HG03342 (cell line): ENCODE measurements at regions not wholly inside any gene's neighbourhood (a gene's known extent, or its start where the extent isn't known, plus 50 kb on each side); places are given as distances from the start of the nearest gene placed in this dataset.
A peak's percentile ranks its signal among the peaks of the same experiment; 100 is the strongest.

Experiments
- ATAC-seq: cut with Tn5 transposase; IDR thresholded peaks from one replicate; pipeline ENCODE4 v1.9.1; 2021; ENCODE audit warnings: mild to moderate bottlenecking, moderate library complexity; ENCODE audit not compliant: unreplicated experiment

- ATAC-seq, result no peak
Measured at GRCh38 chr2:59654710-59655109, 898.7 kb downstream of the BCL11A start.

- ATAC-seq, result no peak
Measured at GRCh38 chr2:59653164-59653563, 900.3 kb downstream of the BCL11A start.

GRCh38 chr2:59630789-59631188, 922.7 kb downstream of the BCL11A start:
- ATAC-seq, result no peak

- ATAC-seq, result no peak
Measured at GRCh38 chr2:59627599-59627998, 925.9 kb downstream of the BCL11A start.

- no peak for ATAC-seq
Measured at GRCh38 chr2:59622599-59623308, 930.7 kb downstream of the BCL11A start.

GRCh38 chr2:59604123-59604522, 949.3 kb downstream of the BCL11A start:
- ATAC-seq, result no peak

- ATAC-seq, result no peak
Measured at GRCh38 chr2:59594671-59595222, 958.7 kb downstream of the BCL11A start.

- no peak for ATAC-seq
Measured at GRCh38 chr2:59590798-59591197, 962.7 kb downstream of the BCL11A start.

GRCh38 chr2:59589881-59590280, 963.6 kb downstream of the BCL11A start:
- no peak for ATAC-seq

- ATAC-seq, result no peak
Measured at GRCh38 chr2:59588286-59588685, 965.2 kb downstream of the BCL11A start.

- ATAC-seq, result no peak
Measured at GRCh38 chr2:59586176-59586575, 967.3 kb downstream of the BCL11A start.

GRCh38 chr2:59585655-59586054, 967.8 kb downstream of the BCL11A start:
- no peak for ATAC-seq

- ATAC-seq, result peak; percentile 49
Measured at GRCh38 chr2:59584958-59585357, 968.5 kb downstream of the BCL11A start.

GRCh38 chr2:59583173-59583765, 970.2 kb downstream of the BCL11A start:
- no peak for ATAC-seq

- ATAC-seq, result no peak
Measured at GRCh38 chr2:59578349-59578748, 975.1 kb downstream of the BCL11A start.

GRCh38 chr2:59575191-59575590, 978.3 kb downstream of the BCL11A start:
- no peak for ATAC-seq

- ATAC-seq, result no peak
Measured at GRCh38 chr2:59572227-59572626, 981.2 kb downstream of the BCL11A start.

- ATAC-seq, result no peak
Measured at GRCh38 chr2:59570818-59571217, 982.6 kb downstream of the BCL11A start.

GRCh38 chr2:59569124-59569523, 984.3 kb downstream of the BCL11A start:
- no peak for ATAC-seq

- ATAC-seq, result no peak
Measured at GRCh38 chr2:59568461-59568860, 985.0 kb downstream of the BCL11A start.

- ATAC-seq, result no peak
Measured at GRCh38 chr2:59567151-59567550, 986.3 kb downstream of the BCL11A start.

GRCh38 chr2:59566739-59567138, 986.7 kb downstream of the BCL11A start:
- ATAC-seq, result no peak
